ENCODE measurements at regions not wholly inside any gene's neighbourhood (a gene's known extent, or its start where the extent isn't known, plus 50 kb on each side); places are given as distances from the start of the nearest gene placed in this dataset.

- no peak for FAIRE-seq
- no peaks in the 10 kb centered on the region for H3K79me2 ChIP-seq (ENCODE audit: control insufficient read depth, insufficient read depth, low read length)
- ATAC-seq: no peak
- no peaks in the 10 kb centered on the region; a peak in 1 of 5 replicates for H3K27me3 ChIP-seq (ENCODE audit: control insufficient read depth in 2 of 2, insufficient read depth in 2 of 2, low read length in 2 of 2)
- H3K27ac ChIP-seq (ENCODE audit: extremely low read depth, low read depth, low read length): no peak overlapping the region
- H3K4me2 ChIP-seq (ENCODE audit: insufficient read depth, low read length): no peak overlapping the region
- 0% methylated on average over 2 of the region's 2 CpGs for WGBS (ENCODE audit: insufficient coverage, low coverage, missing lambda C conversion rate)
- no peaks in the 10 kb centered on the region for H3K36me3 ChIP-seq (ENCODE audit: control insufficient read depth, insufficient read depth, low read length)
- ChIA-PET POLR2A (no interaction called here), CTCF (ENCODE audit: low intra/inter-chr PET ratio) (no interaction called here)
- no peaks in the 10 kb centered on the region; a peak in 1 of 5 replicates for H3K4me1 ChIP-seq (replicated peaks in 1 of 2; ENCODE audit: control insufficient read depth in 2 of 2, insufficient read depth in 2 of 2, low read length in 2 of 2)
- no peak overlapping the region for H3K9ac ChIP-seq (ENCODE audit: insufficient read depth in 1 of 2, low read depth in 2 of 2, low read length in 2 of 2)
- no TSS peak for BruUV-seq (replicated peaks)
- H3K9me1 ChIP-seq (ENCODE audit: control insufficient read depth, insufficient read depth, low read length): no peaks in the 10 kb centered on the region
- no peaks in the 10 kb centered on the region for H4K20me1 ChIP-seq (replicated peaks; ENCODE audit: control insufficient read depth, insufficient read depth, low read length)
- H3K4me3 ChIP-seq: no peak overlapping the region
- no peak overlapping the region for H2AFZ ChIP-seq (ENCODE audit: low read depth, low read length)
- no peak for DNase-seq (ENCODE audit: extremely low read depth in 1 of 4, low spot score in 3 of 4)
- intact Hi-C loops (cut with micrococcal nuclease) (no loop called here), in situ Hi-C loops (cut with MboI) (no loop called here)
- no peaks in the 10 kb centered on the region for H3K9me3 ChIP-seq (replicated peaks; ENCODE audit: control insufficient read depth, insufficient read depth, low read depth, low read length)
- TF ChIP-seq, protein P1, sequence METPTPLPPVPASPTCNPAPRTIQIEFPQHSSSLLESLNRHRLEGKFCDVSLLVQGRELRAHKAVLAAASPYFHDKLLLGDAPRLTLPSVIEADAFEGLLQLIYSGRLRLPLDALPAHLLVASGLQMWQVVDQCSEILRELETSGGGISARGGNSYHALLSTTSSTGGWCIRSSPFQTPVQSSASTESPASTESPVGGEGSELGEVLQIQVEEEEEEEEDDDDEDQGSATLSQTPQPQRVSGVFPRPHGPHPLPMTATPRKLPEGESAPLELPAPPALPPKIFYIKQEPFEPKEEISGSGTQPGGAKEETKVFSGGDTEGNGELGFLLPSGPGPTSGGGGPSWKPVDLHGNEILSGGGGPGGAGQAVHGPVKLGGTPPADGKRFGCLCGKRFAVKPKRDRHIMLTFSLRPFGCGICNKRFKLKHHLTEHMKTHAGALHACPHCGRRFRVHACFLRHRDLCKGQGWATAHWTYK (CRISPR knock-in tag; IDR thresholded peaks at IDR 0.05): no peak
- no peak for TF ChIP-seq POLR2G (IDR thresholded peaks at IDR 0.05; ENCODE audit: low read depth, low read length)
- TF ChIP-seq, protein P2, sequence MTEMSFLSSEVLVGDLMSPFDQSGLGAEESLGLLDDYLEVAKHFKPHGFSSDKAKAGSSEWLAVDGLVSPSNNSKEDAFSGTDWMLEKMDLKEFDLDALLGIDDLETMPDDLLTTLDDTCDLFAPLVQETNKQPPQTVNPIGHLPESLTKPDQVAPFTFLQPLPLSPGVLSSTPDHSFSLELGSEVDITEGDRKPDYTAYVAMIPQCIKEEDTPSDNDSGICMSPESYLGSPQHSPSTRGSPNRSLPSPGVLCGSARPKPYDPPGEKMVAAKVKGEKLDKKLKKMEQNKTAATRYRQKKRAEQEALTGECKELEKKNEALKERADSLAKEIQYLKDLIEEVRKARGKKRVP (CRISPR knock-in tag; IDR thresholded peaks at IDR 0.05): no peak
- no peak for TF ChIP-seq NFIX (CRISPR knock-in tag; IDR thresholded peaks at IDR 0.05; ENCODE audit: low read depth)
- no peak for TF ChIP-seq HOMEZ (CRISPR knock-in tag; IDR thresholded peaks at IDR 0.05)
- no peak for TF ChIP-seq NBN (IDR thresholded peaks at IDR 0.05; ENCODE audit: low read depth)
- no peak for TF ChIP-seq ZNF518B (CRISPR knock-in tag; IDR thresholded peaks at IDR 0.05)
- TF ChIP-seq SMAD4 (CRISPR knock-in tag; conservative IDR thresholded peaks at IDR 0.05): no peak
- TF ChIP-seq HMGN3 (IDR thresholded peaks at IDR 0.05; ENCODE audit: borderline replicate concordance, extremely low read depth, insufficient read length, low read depth, low read length): no peak
- no peak for TF ChIP-seq CGGBP1 (CRISPR knock-in tag; IDR thresholded peaks at IDR 0.05)
- no peak for TF ChIP-seq TCF7 (IDR thresholded peaks at IDR 0.05; ENCODE audit: borderline replicate concordance)
- TF ChIP-seq SMARCE1 (IDR thresholded peaks at IDR 0.05): no peak
- TF ChIP-seq ARID1B (IDR thresholded peaks at IDR 0.05): no peak
These were observed 83.5 kb downstream of the PRDM13 start for GRCh38 chr6:99689916-99690685.

All from K562 (cell line).